Body of pancreas (tissue), 4 donors: ENCODE measurements at regions not wholly inside any gene's neighbourhood (a gene's known extent, or its start where the extent isn't known, plus 50 kb on each side); places are given as distances from the start of the nearest gene placed in this dataset.

Experiments
- ATAC-seq: fragments of 150-250 bp; one replicate; pipeline ENCODE4 v1.9.1; 2016
- DNase-seq, 4 donors: peaks; one replicate each; pipeline ENCODE4 v3.0.0-alpha.2; 2019
- H3K27ac ChIP-seq, 4 donors: fragments of 200-600 bp; sonication (generic); 1 replicate in 3 of 4; 2 replicates in 1 of 4; pipeline versions ENCODE4 v1.5.1 to v1.6.1; 2016 to 2019; ENCODE audit warnings: mild to moderate bottlenecking in 1 of 4, mixed read lengths in 1 of 4, moderate library complexity in 1 of 4
- H3K27me3 ChIP-seq, 2 donors: fragments of 200-600 bp; sonication (generic); one replicate each; pipeline ENCODE4 v1.6.0; 2016; ENCODE audit warnings: mild to moderate bottlenecking in 1 of 2
- H3K36me3 ChIP-seq, 2 donors: fragments of 200-600 bp; sonication (generic); replicated peaks in 1 of 2; 2 replicates each; pipeline ENCODE4 v1.5.1; 2016; ENCODE audit warnings: low read depth in 2 of 2; ENCODE audit not compliant: insufficient read depth in 1 of 2
- H3K4me1 ChIP-seq: fragments of 200-600 bp; sonication (generic); one replicate; pipeline ENCODE4 v1.6.0; 2016
- H3K4me3 ChIP-seq, 2 donors: fragments of 200-600 bp; sonication (generic); 1 replicate in 1 of 2; 2 replicates in 1 of 2; pipeline ENCODE4 v1.5.1; 2016 to 2019
- H3K9me3 ChIP-seq, 3 donors: fragments of 200-600 bp; sonication (generic); 1 replicate in 2 of 3; 2 replicates in 1 of 3; pipeline ENCODE4 v1.5.1; 2016
- CTCF ChIP-seq, 7 experiments: fragments of 450-650 bp in 4 of 7; fragments of 200-600 bp in 3 of 7; sonication (generic) in 3 of 7; IDR thresholded peaks; one replicate each; pipeline ENCODE4 v1.5.1; 2016 to 2019; ENCODE audit warnings: antibody characterized with exemption in 7 of 7
- POLR2A ChIP-seq, 3 donors: fragments of 450-650 bp; IDR thresholded peaks; one replicate each; pipeline ENCODE4 v1.6.1; 2016; ENCODE audit warnings: antibody characterized with exemption in 3 of 3, mild to moderate bottlenecking in 2 of 3
- WGBS, 2 donors: methylation state at CpG; one replicate each; pipeline ENCODE4 v1.1.5; 2017; 5-methylcytosine and 5-hydroxymethylcytosine counted together
- intact Hi-C: fragments of 100-400 bp; cut with DNase I; formaldehyde crosslinking; loops from one replicate; pipeline ENCODE4 v1.15.1; 2023

GRCh38 chr5:126172812-126173211, 250.4 kb upstream of the GRAMD2B start:
- Histone ChIP-seq H3K36me3 (no peaks in the 10 kb centered on the region), H3K4me1 (no peaks in the 10 kb centered on the region), H3K9me3 (no peaks in the 10 kb centered on the region), H3K4me3 (no peak overlapping the region), H3K27me3 (peaks cover 0 to 5% of the 10 kb centered on the region in 2 donors), H3K27ac (no peak overlapping the region)
- intact Hi-C loops = no loop called here
- DNase-seq = no peak
- TF ChIP-seq CTCF (IDR thresholded peaks at IDR 0.05) (no peak), POLR2A (IDR thresholded peaks at IDR 0.05) (no peak)
- no peak for ATAC-seq
- 56 to 77% methylated on average over 1 of the region's 1 CpG for WGBS, 2 donors

- Histone ChIP-seq H3K9me3 (no peaks in the 10 kb centered on the region), H3K4me3 (no peak overlapping the region), H3K4me1 (no peaks in the 10 kb centered on the region), H3K27me3 (no peaks in the 10 kb centered on the region), H3K36me3 (no peaks in the 10 kb centered on the region), H3K27ac (no peak overlapping the region)
- no peak for TF ChIP-seq POLR2A (IDR thresholded peaks at IDR 0.05)
- no peak for TF ChIP-seq CTCF (IDR thresholded peaks at IDR 0.05)
- DNase-seq = peak; percentile 15 to 22 (median 20)
- peak; percentile 62 for ATAC-seq
- intact Hi-C loops = no loop called here
These were observed 244.7 kb upstream of the GRAMD2B start for GRCh38 chr5:126178521-126178920.

GRCh38 chr5:126182971-126183695, 240.1 kb upstream of the GRAMD2B start:
- no peaks in the 10 kb centered on the region for H3K9me3 ChIP-seq
- no peaks in the 10 kb centered on the region for H3K27me3 ChIP-seq
- DNase-seq (no peak), ATAC-seq (no peak)
- intact Hi-C loops = no loop called here
- no peaks in the 10 kb centered on the region for H3K36me3 ChIP-seq
- H3K27ac ChIP-seq = no peak overlapping the region
- no peaks in the 10 kb centered on the region for H3K4me1 ChIP-seq
- WGBS, 2 donors = 76 to 80% methylated on average over 5 of the region's 5 CpGs
- TF ChIP-seq CTCF (IDR thresholded peaks at IDR 0.05) = no peak
- no peak for TF ChIP-seq POLR2A (IDR thresholded peaks at IDR 0.05)
- H3K4me3 ChIP-seq = no peak overlapping the region

GRCh38 chr5:126184474-126184873, 238.7 kb upstream of the GRAMD2B start:
- ATAC-seq (no peak), DNase-seq (no peak)
- intact Hi-C loops = no loop called here

More at GRCh38 chr5:126184474-126184873, 238.7 kb upstream of the GRAMD2B start:
- Histone ChIP-seq H3K27me3 (no peaks in the 10 kb centered on the region), H3K36me3 (no peaks in the 10 kb centered on the region), H3K9me3 (no peaks in the 10 kb centered on the region), H3K27ac (no peak overlapping the region), H3K4me3 (no peak overlapping the region), H3K4me1 (no peaks in the 10 kb centered on the region)
- WGBS, 2 donors = 75 to 80% methylated on average over 1 of the region's 1 CpG
- TF ChIP-seq CTCF (IDR thresholded peaks at IDR 0.05) (no peak), POLR2A (IDR thresholded peaks at IDR 0.05) (no peak)
